ENCODE measurements at regions not wholly inside any gene's neighbourhood (a gene's known extent, or its start where the extent isn't known, plus 50 kb on each side); places are given as distances from the start of the nearest gene placed in this dataset.
"Not testable (repeated sequence)": the region's sequence is repeated elsewhere in the genome, so short reads cannot be mapped to it uniquely, and the experiment has no call there.

DNA sequence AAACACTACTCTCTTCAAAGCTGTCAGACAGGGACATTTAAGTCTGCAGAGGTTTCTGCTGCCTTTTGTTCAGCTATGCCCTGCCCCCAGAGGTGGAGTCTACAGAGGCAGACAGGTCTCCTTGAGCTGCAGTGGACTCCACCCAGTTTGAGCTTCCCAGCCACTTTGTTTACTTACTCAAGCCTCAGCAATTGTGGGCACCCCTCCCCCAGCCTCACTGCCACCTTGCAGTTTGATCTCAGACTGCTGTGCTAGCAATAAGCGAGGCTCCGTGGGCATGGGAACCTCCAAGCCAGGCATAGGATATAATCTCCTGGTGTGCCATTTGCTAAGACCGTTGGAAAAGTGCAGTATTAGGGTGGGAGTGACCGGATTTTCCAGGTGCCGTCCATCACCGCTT is 435.2 kb downstream of the TMEM121 start:
- H3K4me1 ChIP-seq (ENCODE audit: control insufficient read depth in 2 of 2, insufficient read depth in 2 of 2, low read length in 2 of 2); H3K27ac ChIP-seq (ENCODE audit: low read depth in 2 of 2, low read length in 2 of 2); H3K9ac ChIP-seq (ENCODE audit: low read depth in 1 of 2, low read length in 2 of 2); H3K4me3 ChIP-seq (ENCODE audit: low read length in 2 of 2); H3K36me3 ChIP-seq (ENCODE audit: control insufficient read depth in 2 of 2, insufficient read depth in 2 of 2, low read length in 2 of 2); H3K27me3 ChIP-seq (ENCODE audit: control insufficient read depth in 2 of 2, insufficient read depth in 2 of 2, low read length in 2 of 2); H3K9me3 ChIP-seq (ENCODE audit: control insufficient read depth in 2 of 2, low read length in 2 of 2): not testable (repeated sequence)

GRCh38 chr14:105962532-105962931 is 436.1 kb downstream of the TMEM121 start:
- Histone ChIP-seq H3K4me1 (ENCODE audit: control insufficient read depth in 2 of 2, insufficient read depth in 2 of 2, low read length in 2 of 2) (no peaks in the 10 kb centered on the region), H3K9me3 (ENCODE audit: control insufficient read depth in 2 of 2, low read length in 2 of 2) (no peaks in the 10 kb centered on the region), H3K27me3 (ENCODE audit: control insufficient read depth in 2 of 2, insufficient read depth in 2 of 2, low read length in 2 of 2) (no peaks in the 10 kb centered on the region), H3K4me3 (ENCODE audit: low read length in 2 of 2) (no peak overlapping the region), H3K9ac (ENCODE audit: low read depth in 1 of 2, low read length in 2 of 2) (no peak overlapping the region), H3K36me3 (ENCODE audit: control insufficient read depth in 2 of 2, insufficient read depth in 2 of 2, low read length in 2 of 2) (no peaks in the 10 kb centered on the region), H3K27ac (ENCODE audit: low read depth in 2 of 2, low read length in 2 of 2) (no peak overlapping the region)

- Histone ChIP-seq H3K27ac (ENCODE audit: low read depth in 2 of 2, low read length in 2 of 2) (no peak overlapping the region), H3K4me1 (ENCODE audit: control insufficient read depth in 2 of 2, insufficient read depth in 2 of 2, low read length in 2 of 2) (no peaks in the 10 kb centered on the region)
Observed at GRCh38 chr14:105968291-105968690, 441.9 kb downstream of the TMEM121 start.

DNA sequence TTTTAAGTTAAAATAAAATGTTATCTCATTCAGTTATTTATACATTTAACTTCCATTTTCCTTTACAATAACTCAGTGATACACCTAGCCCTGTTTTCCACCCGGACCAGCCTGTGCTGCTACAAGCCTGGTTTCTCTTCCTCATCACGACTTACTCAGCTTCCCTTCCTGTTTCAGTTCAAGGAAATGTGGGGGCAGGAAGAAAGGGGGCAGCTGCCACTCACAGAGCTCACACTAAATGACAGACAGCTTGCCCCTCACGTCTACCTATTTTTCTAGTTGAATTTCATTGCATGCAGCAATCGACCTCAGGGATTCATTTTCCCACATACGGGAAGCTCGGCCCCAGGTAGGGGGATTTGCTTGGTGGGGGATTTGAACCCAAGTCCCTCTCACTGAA is 442.6 kb downstream of the TMEM121 start:
- H3K27ac ChIP-seq (ENCODE audit: low read depth in 2 of 2, low read length in 2 of 2); H3K27me3 ChIP-seq (ENCODE audit: control insufficient read depth in 2 of 2, insufficient read depth in 2 of 2, low read length in 2 of 2); H3K9ac ChIP-seq (ENCODE audit: low read depth in 1 of 2, low read length in 2 of 2); H3K4me3 ChIP-seq (ENCODE audit: low read length in 2 of 2); H3K4me1 ChIP-seq (ENCODE audit: control insufficient read depth in 2 of 2, insufficient read depth in 2 of 2, low read length in 2 of 2); H3K36me3 ChIP-seq (ENCODE audit: control insufficient read depth in 2 of 2, insufficient read depth in 2 of 2, low read length in 2 of 2); H3K9me3 ChIP-seq (ENCODE audit: control insufficient read depth in 2 of 2, low read length in 2 of 2): not testable (repeated sequence)

More at GRCh38 chr14:105968291-105968690, 441.9 kb downstream of the TMEM121 start:
- Histone ChIP-seq H3K9me3 (ENCODE audit: control insufficient read depth in 2 of 2, low read length in 2 of 2) (no peaks in the 10 kb centered on the region), H3K36me3 (ENCODE audit: control insufficient read depth in 2 of 2, insufficient read depth in 2 of 2, low read length in 2 of 2) (no peaks in the 10 kb centered on the region), H3K27me3 (ENCODE audit: control insufficient read depth in 2 of 2, insufficient read depth in 2 of 2, low read length in 2 of 2) (no peaks in the 10 kb centered on the region), H3K4me3 (ENCODE audit: low read length in 2 of 2) (no peak overlapping the region), H3K9ac (ENCODE audit: low read depth in 1 of 2, low read length in 2 of 2) (no peak overlapping the region)

- H3K27me3 ChIP-seq (ENCODE audit: control insufficient read depth in 2 of 2, insufficient read depth in 2 of 2, low read length in 2 of 2) = not testable (repeated sequence)
Observed at GRCh38 chr14:105970821-105971220, 444.4 kb downstream of the TMEM121 start.

DNA sequence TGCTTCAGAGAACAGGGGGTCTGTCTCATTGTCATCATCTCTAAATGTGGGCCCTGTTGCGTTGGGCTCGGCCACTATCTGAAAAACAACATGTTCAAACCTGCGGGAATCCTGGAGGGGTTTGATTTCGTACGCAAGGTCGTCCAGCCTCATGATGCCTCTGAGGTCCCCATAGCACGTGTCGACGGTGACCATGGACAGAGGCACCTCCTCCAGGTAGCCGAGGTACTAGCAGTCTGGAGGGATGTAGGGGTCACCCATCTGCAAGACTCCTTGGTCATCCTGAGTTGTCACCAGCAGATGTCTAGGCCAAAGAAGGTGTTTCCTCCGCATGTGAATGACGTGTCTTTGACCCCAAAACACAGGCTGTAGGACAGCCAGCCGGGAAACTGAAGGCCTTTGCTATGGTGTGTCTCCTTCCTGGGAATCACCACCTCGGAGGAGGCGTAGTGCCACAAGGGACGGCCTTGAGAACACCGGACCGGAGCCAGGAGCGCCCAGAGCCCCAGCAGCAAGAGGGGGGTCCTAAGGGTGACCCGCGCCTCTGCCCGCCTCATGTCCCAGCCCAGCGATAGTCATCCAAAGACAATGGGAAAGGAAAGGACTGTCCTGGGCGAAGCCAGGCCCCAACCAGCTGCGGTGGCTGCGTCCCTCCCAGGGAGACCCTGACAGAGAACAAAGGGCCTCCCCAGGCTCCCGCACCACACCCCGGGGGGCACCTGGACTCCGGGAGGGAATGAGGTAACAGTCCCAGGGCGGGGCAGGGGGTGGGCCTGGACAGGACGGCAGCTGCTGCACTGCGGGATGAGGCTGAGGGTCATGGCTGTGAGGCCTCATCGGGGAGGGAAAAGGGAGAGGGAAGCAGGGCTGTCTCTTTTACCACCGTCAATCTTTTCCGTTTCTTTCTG is 445.5 kb downstream of the TMEM121 start:
- Histone ChIP-seq H3K27ac (ENCODE audit: low read depth in 2 of 2, low read length in 2 of 2) (no peak overlapping the region), H3K36me3 (ENCODE audit: control insufficient read depth in 2 of 2, insufficient read depth in 2 of 2, low read length in 2 of 2) (no peaks in the 10 kb centered on the region), H3K27me3 (ENCODE audit: control insufficient read depth in 2 of 2, insufficient read depth in 2 of 2, low read length in 2 of 2) (peaks cover 0 to 2% of the 10 kb centered on the region in 2 donors), H3K9ac (ENCODE audit: low read depth in 1 of 2, low read length in 2 of 2) (no peak overlapping the region), H3K9me3 (ENCODE audit: control insufficient read depth in 2 of 2, low read length in 2 of 2) (no peaks in the 10 kb centered on the region), H3K4me3 (ENCODE audit: low read length in 2 of 2) (no peak overlapping the region), H3K4me1 (ENCODE audit: control insufficient read depth in 2 of 2, insufficient read depth in 2 of 2, low read length in 2 of 2) (no peaks in the 10 kb centered on the region)

More at GRCh38 chr14:105970821-105971220, 444.4 kb downstream of the TMEM121 start:
- H3K27ac ChIP-seq (ENCODE audit: low read depth in 2 of 2, low read length in 2 of 2); H3K4me3 ChIP-seq (ENCODE audit: low read length in 2 of 2); H3K9ac ChIP-seq (ENCODE audit: low read depth in 1 of 2, low read length in 2 of 2); H3K36me3 ChIP-seq (ENCODE audit: control insufficient read depth in 2 of 2, insufficient read depth in 2 of 2, low read length in 2 of 2); H3K4me1 ChIP-seq (ENCODE audit: control insufficient read depth in 2 of 2, insufficient read depth in 2 of 2, low read length in 2 of 2); H3K9me3 ChIP-seq (ENCODE audit: control insufficient read depth in 2 of 2, low read length in 2 of 2): not testable (repeated sequence)

- H3K9me3 ChIP-seq (ENCODE audit: control insufficient read depth in 2 of 2, low read length in 2 of 2) = no peaks in the 10 kb centered on the region
- no peak overlapping the region for H3K27ac ChIP-seq (ENCODE audit: low read depth in 2 of 2, low read length in 2 of 2)
- no peak overlapping the region for H3K4me3 ChIP-seq (ENCODE audit: low read length in 2 of 2)
- no peaks in the 10 kb centered on the region for H3K36me3 ChIP-seq (ENCODE audit: control insufficient read depth in 2 of 2, insufficient read depth in 2 of 2, low read length in 2 of 2)
- H3K27me3 ChIP-seq (ENCODE audit: control insufficient read depth in 2 of 2, insufficient read depth in 2 of 2, low read length in 2 of 2) = peaks cover 0 to 2% of the 10 kb centered on the region in 2 donors
- H3K9ac ChIP-seq (ENCODE audit: low read depth in 1 of 2, low read length in 2 of 2) = no peak overlapping the region
- H3K4me1 ChIP-seq (ENCODE audit: control insufficient read depth in 2 of 2, insufficient read depth in 2 of 2, low read length in 2 of 2) = no peaks in the 10 kb centered on the region
Observed at GRCh38 chr14:105974902-105975301, 448.5 kb downstream of the TMEM121 start.

DNA sequence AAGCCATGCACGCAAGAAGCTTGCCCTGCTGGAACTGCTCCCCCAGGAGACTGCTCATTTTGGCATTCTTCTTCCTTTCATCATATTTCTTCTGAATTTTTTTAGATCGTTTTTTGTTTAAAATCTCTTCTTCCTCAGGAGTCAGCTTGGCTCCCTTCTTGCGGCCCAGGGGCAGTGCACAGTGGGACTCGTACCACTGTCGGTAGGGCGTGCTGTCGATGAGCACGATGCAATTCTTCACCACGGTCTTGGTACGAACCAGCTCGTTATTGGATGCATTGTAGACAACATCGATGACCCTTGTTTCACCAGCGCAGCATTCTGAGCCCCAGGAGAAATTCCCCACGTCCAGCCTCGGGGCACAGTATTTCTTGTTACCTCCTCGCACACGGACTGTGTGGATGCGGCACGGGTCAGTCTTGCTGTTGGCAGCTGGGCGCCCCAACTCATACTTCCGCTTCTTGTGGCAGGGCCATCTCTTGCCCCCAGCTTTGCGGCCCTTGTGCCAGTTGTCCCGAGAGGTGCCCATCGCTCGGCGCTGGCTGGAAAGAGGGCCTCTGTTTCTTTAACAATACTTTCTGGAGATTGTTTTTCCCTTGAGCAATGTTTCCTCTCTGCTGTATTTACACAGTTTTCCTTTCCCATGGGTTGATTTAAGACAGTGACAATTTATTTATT is 452.4 kb downstream of the TMEM121 start:
- H3K36me3 ChIP-seq (ENCODE audit: control insufficient read depth in 2 of 2, insufficient read depth in 2 of 2, low read length in 2 of 2) = no peaks in the 10 kb centered on the region
- H3K27me3 ChIP-seq (ENCODE audit: control insufficient read depth in 2 of 2, insufficient read depth in 2 of 2, low read length in 2 of 2) = peaks cover 0 to 2% of the 10 kb centered on the region in 2 donors
- H3K9ac ChIP-seq (ENCODE audit: low read depth in 1 of 2, low read length in 2 of 2) = no peak overlapping the region
- H3K4me3 ChIP-seq (ENCODE audit: low read length in 2 of 2) = no peak overlapping the region
- H3K27ac ChIP-seq (ENCODE audit: low read depth in 2 of 2, low read length in 2 of 2) = no peak overlapping the region
- no peaks in the 10 kb centered on the region for H3K9me3 ChIP-seq (ENCODE audit: control insufficient read depth in 2 of 2, low read length in 2 of 2)
- no peaks in the 10 kb centered on the region for H3K4me1 ChIP-seq (ENCODE audit: control insufficient read depth in 2 of 2, insufficient read depth in 2 of 2, low read length in 2 of 2)

DNA sequence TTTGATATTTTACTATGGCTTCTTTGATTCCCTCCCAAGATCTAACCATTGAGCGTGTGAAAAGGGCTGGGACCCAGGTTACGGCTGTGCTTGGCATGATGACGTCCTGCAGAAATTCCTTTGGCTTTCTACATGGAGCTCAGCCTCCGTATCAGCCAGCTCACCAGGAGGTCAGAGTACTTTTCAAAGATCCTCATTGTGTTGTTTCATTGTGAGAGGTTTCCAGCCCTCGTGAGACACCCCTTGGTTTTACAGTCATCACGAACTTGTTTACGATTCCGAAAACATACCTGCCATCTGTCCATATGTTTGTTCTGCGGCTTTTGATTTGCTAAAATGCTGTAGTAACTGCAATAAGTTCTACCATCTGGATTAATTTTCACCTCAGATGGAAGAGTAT is 453.1 kb downstream of the TMEM121 start:
- H3K27ac ChIP-seq (ENCODE audit: low read depth in 2 of 2, low read length in 2 of 2) = no peak overlapping the region
- peaks cover 0 to 1% of the 10 kb centered on the region in 2 donors for H3K27me3 ChIP-seq (ENCODE audit: control insufficient read depth in 2 of 2, insufficient read depth in 2 of 2, low read length in 2 of 2)
- H3K4me1 ChIP-seq (ENCODE audit: control insufficient read depth in 2 of 2, insufficient read depth in 2 of 2, low read length in 2 of 2) = no peaks in the 10 kb centered on the region
- no peaks in the 10 kb centered on the region for H3K36me3 ChIP-seq (ENCODE audit: control insufficient read depth in 2 of 2, insufficient read depth in 2 of 2, low read length in 2 of 2)
- H3K9me3 ChIP-seq (ENCODE audit: control insufficient read depth in 2 of 2, low read length in 2 of 2) = no peaks in the 10 kb centered on the region
- H3K4me3 ChIP-seq (ENCODE audit: low read length in 2 of 2) = no peak overlapping the region
- no peak overlapping the region for H3K9ac ChIP-seq (ENCODE audit: low read depth in 1 of 2, low read length in 2 of 2)

DNA sequence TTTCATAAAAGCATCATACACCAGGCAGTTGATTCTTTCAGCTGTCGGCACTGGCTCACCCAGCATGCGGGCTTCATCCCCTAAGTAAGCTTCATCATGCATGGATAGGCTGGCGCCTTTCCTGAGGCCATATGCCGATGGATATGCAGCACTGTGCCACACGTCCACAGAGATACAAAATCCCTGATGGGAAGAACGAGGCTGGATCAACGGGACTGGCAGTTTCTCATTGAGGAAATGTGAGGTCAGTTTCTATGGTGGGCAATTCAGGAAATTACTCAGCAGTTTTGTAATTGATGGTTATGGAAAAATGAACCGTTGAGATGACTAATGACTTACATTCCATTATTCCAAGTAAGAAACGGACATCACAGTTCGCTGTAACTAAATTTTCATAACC is 453.8 kb downstream of the TMEM121 start:
- Histone ChIP-seq H3K4me3 (ENCODE audit: low read length in 2 of 2) (no peak overlapping the region), H3K27me3 (ENCODE audit: control insufficient read depth in 2 of 2, insufficient read depth in 2 of 2, low read length in 2 of 2) (no peaks in the 10 kb centered on the region), H3K27ac (ENCODE audit: low read depth in 2 of 2, low read length in 2 of 2) (peak overlapping the region in 1 of 2 donors; percentile 35), H3K9me3 (ENCODE audit: control insufficient read depth in 2 of 2, low read length in 2 of 2) (no peaks in the 10 kb centered on the region), H3K4me1 (ENCODE audit: control insufficient read depth in 2 of 2, insufficient read depth in 2 of 2, low read length in 2 of 2) (no peaks in the 10 kb centered on the region), H3K9ac (ENCODE audit: low read depth in 1 of 2, low read length in 2 of 2) (no peak overlapping the region), H3K36me3 (ENCODE audit: control insufficient read depth in 2 of 2, insufficient read depth in 2 of 2, low read length in 2 of 2) (no peaks in the 10 kb centered on the region)
